Esophagus muscularis mucosa (tissue), 4 donors: ENCODE measurements at regions not wholly inside any gene's neighbourhood (a gene's known extent, or its start where the extent isn't known, plus 50 kb on each side); places are given as distances from the start of the nearest gene placed in this dataset.

Experiments used
- DNase-seq: peaks from one replicate; pipeline ENCODE4 v3.0.0-alpha.2; 2017; ENCODE audit errors: extremely low spot score
- H3K27ac ChIP-seq, 4 donors: fragments of 200-600 bp; sonication (generic); replicated peaks in 1 of 4; 1 replicate in 3 of 4; 2 replicates in 1 of 4; pipeline ENCODE4 v1.5.1; 2016 to 2019; ENCODE audit warnings: mild to moderate bottlenecking in 1 of 4
- H3K27me3 ChIP-seq, 4 donors: fragments of 200-600 bp; sonication (generic); one replicate each; pipeline versions ENCODE4 v1.5.1 to v1.6.0; 2016 to 2019
- H3K36me3 ChIP-seq, 4 donors: fragments of 200-600 bp; sonication (generic); one replicate each; pipeline ENCODE4 v1.5.1; 2016 to 2019
- H3K4me1 ChIP-seq, 4 donors: fragments of 200-600 bp; sonication (generic); one replicate each; pipeline ENCODE4 v1.5.1; 2016 to 2019
- H3K4me3 ChIP-seq, 4 donors: fragments of 200-600 bp; sonication (generic); 1 replicate in 2 of 4; 2 replicates in 2 of 4; pipeline ENCODE4 v1.5.1; 2016 to 2019; ENCODE audit warnings: mild to moderate bottlenecking in 4 of 4, moderate library complexity in 1 of 4
- H3K9me3 ChIP-seq, 4 donors: fragments of 200-600 bp; sonication (generic); 1 replicate in 3 of 4; 2 replicates in 1 of 4; pipeline ENCODE4 v1.5.1; 2016 to 2019
- EP300 ChIP-seq: sonication (generic); formaldehyde crosslinking; IDR thresholded peaks from one replicate; pipeline ENCODE4 v1.6.1; 2017; ENCODE audit warnings: antibody characterized with exemption
- POLR2A ChIP-seq: fragments of 450-650 bp; IDR thresholded peaks from one replicate; pipeline ENCODE4 v1.6.1; 2017; ENCODE audit warnings: antibody characterized with exemption, moderate library complexity, mild to moderate bottlenecking, low read depth
- POLR2AphosphoS5 ChIP-seq, 2 donors: sonication (generic); formaldehyde crosslinking; IDR thresholded peaks; one replicate each; pipeline ENCODE4 v1.6.1; 2017; ENCODE audit warnings: antibody characterized with exemption in 2 of 2
- WGBS: methylation state at CpG from one replicate; pipeline ENCODE4 v1.1.5; 2018; 5-methylcytosine and 5-hydroxymethylcytosine counted together
- intact Hi-C: fragments of 100-400 bp; cut with DNase I; formaldehyde crosslinking; loops from one replicate; pipeline ENCODE4 v1.15.1; 2023
- TF ChIP-seq, protein P1 (sequence below), 3 experiments: fragments of 200-600 bp in 2 of 3; fragments of 450-650 bp in 1 of 3; sonication (generic) in 2 of 3; IDR thresholded peaks; one replicate each; pipeline ENCODE4 v1.5.1; 2017 to 2019; ENCODE audit warnings: antibody characterized with exemption in 3 of 3, mild to moderate bottlenecking in 2 of 3, moderate library complexity in 1 of 3

- WGBS, result 86% methylated on average over 7 of the region's 7 CpGs
- DNase-seq, result no peak
- Histone ChIP-seq H3K9me3 (no peaks in the 10 kb centered on the region), H3K27me3 (no peaks in the 10 kb centered on the region), H3K4me1 (peaks cover 37 to 47% (median 42%) of the 10 kb centered on the region in 4 donors), H3K36me3 (no peaks in the 10 kb centered on the region), H3K4me3 (no peak overlapping the region), H3K27ac (peak overlapping the region; percentile 74 to 80 (median 78))
- TF ChIP-seq, protein P1, sequence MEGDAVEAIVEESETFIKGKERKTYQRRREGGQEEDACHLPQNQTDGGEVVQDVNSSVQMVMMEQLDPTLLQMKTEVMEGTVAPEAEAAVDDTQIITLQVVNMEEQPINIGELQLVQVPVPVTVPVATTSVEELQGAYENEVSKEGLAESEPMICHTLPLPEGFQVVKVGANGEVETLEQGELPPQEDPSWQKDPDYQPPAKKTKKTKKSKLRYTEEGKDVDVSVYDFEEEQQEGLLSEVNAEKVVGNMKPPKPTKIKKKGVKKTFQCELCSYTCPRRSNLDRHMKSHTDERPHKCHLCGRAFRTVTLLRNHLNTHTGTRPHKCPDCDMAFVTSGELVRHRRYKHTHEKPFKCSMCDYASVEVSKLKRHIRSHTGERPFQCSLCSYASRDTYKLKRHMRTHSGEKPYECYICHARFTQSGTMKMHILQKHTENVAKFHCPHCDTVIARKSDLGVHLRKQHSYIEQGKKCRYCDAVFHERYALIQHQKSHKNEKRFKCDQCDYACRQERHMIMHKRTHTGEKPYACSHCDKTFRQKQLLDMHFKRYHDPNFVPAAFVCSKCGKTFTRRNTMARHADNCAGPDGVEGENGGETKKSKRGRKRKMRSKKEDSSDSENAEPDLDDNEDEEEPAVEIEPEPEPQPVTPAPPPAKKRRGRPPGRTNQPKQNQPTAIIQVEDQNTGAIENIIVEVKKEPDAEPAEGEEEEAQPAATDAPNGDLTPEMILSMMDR (IDR thresholded peaks at IDR 0.05), result no peak
- TF ChIP-seq EP300 (no peak), POLR2A (no peak), POLR2AphosphoS5 (IDR thresholded peaks at IDR 0.05) (no peak)
- intact Hi-C loops, result no loop called here
These were observed 133.9 kb upstream of the NEDD9 start for GRCh38 chr6:11366183-11366933.

- intact Hi-C loops, result no loop called here
- no peak for DNase-seq
- peak; percentile 66 to 80 for TF ChIP-seq POLR2AphosphoS5 (IDR thresholded peaks at IDR 0.05)
- TF ChIP-seq, protein P1 (IDR thresholded peaks at IDR 0.05), result no peak
- TF ChIP-seq EP300, result peak; percentile 76
- TF ChIP-seq POLR2A, result no peak
These were observed 132.5 kb upstream of the NEDD9 start for GRCh38 chr6:11364971-11365397.

GRCh38 chr6:11363881-11364576 lies 131.6 kb upstream of the NEDD9 start:
- Histone ChIP-seq H3K27me3 (no peaks in the 10 kb centered on the region), H3K4me1 (peaks cover 29 to 40% (median 38%) of the 10 kb centered on the region in 4 donors), H3K4me3 (no peak overlapping the region), H3K27ac (peak overlapping the region; percentile 69 to 78 (median 74)), H3K9me3 (no peaks in the 10 kb centered on the region), H3K36me3 (no peaks in the 10 kb centered on the region)
- 69% methylated on average over 2 of the region's 2 CpGs for WGBS
- no peak for DNase-seq
- intact Hi-C loops, result no loop called here
- TF ChIP-seq POLR2A (no peak), POLR2AphosphoS5 (IDR thresholded peaks at IDR 0.05) (no peak), EP300 (no peak)
- TF ChIP-seq, protein P1 (IDR thresholded peaks at IDR 0.05), result no peak

More at GRCh38 chr6:11364971-11365397, 132.5 kb upstream of the NEDD9 start:
- Histone ChIP-seq H3K36me3 (no peaks in the 10 kb centered on the region), H3K4me1 (peaks cover 29 to 45% (median 40%) of the 10 kb centered on the region in 4 donors), H3K4me3 (no peak overlapping the region), H3K27ac (peak overlapping the region; percentile 74 to 80 (median 78)), H3K27me3 (no peaks in the 10 kb centered on the region), H3K9me3 (no peaks in the 10 kb centered on the region)
- WGBS, result 68% methylated on average over 5 of the region's 5 CpGs

DNA sequence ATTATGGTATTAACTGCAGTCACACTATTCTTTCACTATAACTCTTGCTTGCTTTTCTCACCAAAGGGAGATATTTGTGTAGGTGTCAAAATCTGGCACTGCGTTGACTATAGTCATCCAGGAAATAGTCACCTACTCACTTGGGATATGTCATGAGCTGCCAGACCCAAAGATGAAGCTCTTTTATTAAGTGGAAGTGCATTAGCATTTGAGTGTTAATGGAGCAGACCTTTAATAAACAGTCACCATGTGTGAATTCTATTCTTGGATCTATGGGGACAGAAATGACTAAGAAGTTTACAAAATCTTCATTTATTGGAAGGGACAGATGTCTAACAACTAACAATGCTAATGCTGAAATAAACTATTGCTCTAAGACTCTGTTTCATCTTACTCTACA lies 130.1 kb upstream of the NEDD9 start:
- Histone ChIP-seq H3K36me3 (no peaks in the 10 kb centered on the region), H3K9me3 (no peaks in the 10 kb centered on the region), H3K27ac (no peak overlapping the region), H3K4me1 (peaks cover 24 to 36% (median 35%) of the 10 kb centered on the region in 4 donors), H3K27me3 (no peaks in the 10 kb centered on the region), H3K4me3 (no peak overlapping the region)
- intact Hi-C loops, result no loop called here
- DNase-seq, result no peak
- TF ChIP-seq EP300, result no peak
- TF ChIP-seq, protein P1 (IDR thresholded peaks at IDR 0.05), result no peak
- TF ChIP-seq POLR2A, result no peak
- no peak for TF ChIP-seq POLR2AphosphoS5 (IDR thresholded peaks at IDR 0.05)
- 76% methylated on average over 1 of the region's 1 CpG for WGBS
